ENCODE measurements at regions not wholly inside any gene's neighbourhood (a gene's known extent, or its start where the extent isn't known, plus 50 kb on each side); places are given as distances from the start of the nearest gene placed in this dataset.
A peak's percentile ranks its signal among the peaks of the same experiment; 100 is the strongest.
"Not testable (repeated sequence)": the region's sequence is repeated elsewhere in the genome, so short reads cannot be mapped to it uniquely, and the experiment has no call there.

- Histone ChIP-seq H3K27ac (no peak overlapping the region), H3K9me3 (no peaks in the 10 kb centered on the region), H3K36me3 (no peaks in the 10 kb centered on the region), H3K27me3 (replicated peaks; ENCODE audit: insufficient read depth) (no peaks in the 10 kb centered on the region), H3K4me3 (no peak overlapping the region), H3K4me1 (replicated peaks) (no peaks in the 10 kb centered on the region)
- intact Hi-C loops (cut with DNase I), result no loop called here
- no peak for TF ChIP-seq POLR2A (IDR thresholded peaks at IDR 0.05)
- no peak for TF ChIP-seq POLR2AphosphoS5 (IDR thresholded peaks at IDR 0.05)
- no peak for TF ChIP-seq CTCF (IDR thresholded peaks at IDR 0.05)
- 65% methylated on average over 1 of the region's 1 CpG for WGBS
- DNase-seq (ENCODE audit: low spot score), result no peak
These were observed 50.7 kb upstream of the C12orf71 start for GRCh38 chr12:27133022-27133590.

- intact Hi-C loops (cut with DNase I), result loop anchor here (5.0 kb wide), 1 partner anchor 118 kb away; the partner anchor contains the start of gene MED21
- TF ChIP-seq POLR2A (IDR thresholded peaks at IDR 0.05) (no peak), POLR2AphosphoS5 (IDR thresholded peaks at IDR 0.05) (no peak), CTCF (IDR thresholded peaks at IDR 0.05) (no peak)
- H3K27me3 ChIP-seq (replicated peaks; ENCODE audit: insufficient read depth), result no peaks in the 10 kb centered on the region
- no peak overlapping the region for H3K4me3 ChIP-seq
- 75% methylated on average over 2 of the region's 2 CpGs for WGBS
- DNase-seq (ENCODE audit: low spot score), result no peak
- no peak overlapping the region for H3K27ac ChIP-seq
- no peaks in the 10 kb centered on the region for H3K36me3 ChIP-seq
- no peaks in the 10 kb centered on the region for H3K4me1 ChIP-seq (replicated peaks)
- no peaks in the 10 kb centered on the region for H3K9me3 ChIP-seq
These were observed 58.1 kb upstream of the C12orf71 start for GRCh38 chr12:27140478-27140969.

- Histone ChIP-seq H3K4me3 (no peak overlapping the region), H3K27me3 (replicated peaks; ENCODE audit: insufficient read depth) (no peaks in the 10 kb centered on the region), H3K27ac (no peak overlapping the region), H3K4me1 (replicated peaks) (no peaks in the 10 kb centered on the region), H3K36me3 (no peaks in the 10 kb centered on the region), H3K9me3 (no peaks in the 10 kb centered on the region)
- intact Hi-C loops (cut with DNase I), result loop anchor here (5.0 kb wide), 1 partner anchor 120 kb away; the partner anchor contains the start of gene MED21
- peak; percentile 55 for DNase-seq (ENCODE audit: low spot score)
- TF ChIP-seq CTCF (IDR thresholded peaks at IDR 0.05) (peak; percentile 33 to 75 (median 60)), POLR2A (IDR thresholded peaks at IDR 0.05) (no peak), POLR2AphosphoS5 (IDR thresholded peaks at IDR 0.05) (peak; percentile 41)
- 36% methylated on average over 3 of the region's 3 CpGs for WGBS
These were observed 59.8 kb upstream of the C12orf71 start for GRCh38 chr12:27142101-27142721.

- Histone ChIP-seq H3K27ac (no peak overlapping the region), H3K4me3 (no peak overlapping the region), H3K27me3 (replicated peaks; ENCODE audit: insufficient read depth) (no peaks in the 10 kb centered on the region), H3K36me3 (no peaks in the 10 kb centered on the region), H3K4me1 (replicated peaks) (no peaks in the 10 kb centered on the region), H3K9me3 (no peaks in the 10 kb centered on the region)
- intact Hi-C loops (cut with DNase I), result loop anchor here (5.0 kb wide), 1 partner anchor 121 kb away; the partner anchor contains the start of gene MED21
- DNase-seq (ENCODE audit: low spot score), result no peak
- no peak for TF ChIP-seq POLR2A (IDR thresholded peaks at IDR 0.05)
- TF ChIP-seq CTCF (IDR thresholded peaks at IDR 0.05), result no peak
- no peak for TF ChIP-seq POLR2AphosphoS5 (IDR thresholded peaks at IDR 0.05)
- WGBS, result 77% methylated on average over 7 of the region's 7 CpGs
These were observed 61.1 kb upstream of the C12orf71 start for GRCh38 chr12:27143256-27144069.

- H3K9me3 ChIP-seq; H3K27me3 ChIP-seq (replicated peaks; ENCODE audit: insufficient read depth); intact Hi-C loops (cut with DNase I); H3K36me3 ChIP-seq; H3K27ac ChIP-seq; H3K4me3 ChIP-seq; H3K4me1 ChIP-seq (replicated peaks); DNase-seq (ENCODE audit: low spot score): not testable (repeated sequence)
- WGBS, result 11% methylated on average over 1 of the region's 1 CpG
These were observed 63.3 kb upstream of the C12orf71 start for GRCh38 chr12:27145725-27146124.

All from prostate gland (tissue), 2 donors.